OCI-LY1 (cell line): ENCODE measurements at regions not wholly inside any gene's neighbourhood (a gene's known extent, or its start where the extent isn't known, plus 50 kb on each side); places are given as distances from the start of the nearest gene placed in this dataset.

Source experiments
- EZH2 ChIP-seq: fragments of 200-600 bp; sonication (generic), shearing (Covaris generic); IDR thresholded peaks from 2 replicates; pipeline ENCODE4 v1.8.0; 2017; ENCODE audit warnings: borderline replicate concordance, mixed run types, mild to moderate bottlenecking, antibody characterized with exemption, low read length, moderate library complexity, mixed read lengths
- TF ChIP-seq, protein P1 (sequence below): fragments of 200-600 bp; sonication (generic), shearing (Covaris generic); IDR thresholded peaks from 2 replicates; pipeline ENCODE4 v1.5.1; 2017; ENCODE audit warnings: mild to moderate bottlenecking, antibody characterized with exemption, low read length, moderate library complexity, mixed read lengths

DNA sequence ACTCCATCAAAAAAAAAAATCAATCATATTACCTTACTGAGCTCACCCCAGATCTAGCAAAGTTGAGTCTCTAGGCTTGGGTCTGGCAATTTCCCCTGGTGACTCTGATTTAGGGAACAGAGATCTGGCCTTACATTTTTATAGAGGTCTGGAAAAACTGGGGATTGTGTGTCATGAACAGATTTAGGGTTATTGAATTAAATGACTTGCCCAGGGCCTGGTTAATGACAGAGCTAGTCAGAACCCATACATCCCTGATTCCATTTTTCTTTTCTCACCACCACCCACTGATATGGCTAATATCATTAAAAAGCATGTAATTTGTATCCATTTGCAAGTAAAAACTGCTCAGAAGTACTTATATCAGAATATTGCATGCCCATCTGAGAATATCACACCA lies 163.4 kb upstream of the OGFRL1 start:
- TF ChIP-seq, protein P1, sequence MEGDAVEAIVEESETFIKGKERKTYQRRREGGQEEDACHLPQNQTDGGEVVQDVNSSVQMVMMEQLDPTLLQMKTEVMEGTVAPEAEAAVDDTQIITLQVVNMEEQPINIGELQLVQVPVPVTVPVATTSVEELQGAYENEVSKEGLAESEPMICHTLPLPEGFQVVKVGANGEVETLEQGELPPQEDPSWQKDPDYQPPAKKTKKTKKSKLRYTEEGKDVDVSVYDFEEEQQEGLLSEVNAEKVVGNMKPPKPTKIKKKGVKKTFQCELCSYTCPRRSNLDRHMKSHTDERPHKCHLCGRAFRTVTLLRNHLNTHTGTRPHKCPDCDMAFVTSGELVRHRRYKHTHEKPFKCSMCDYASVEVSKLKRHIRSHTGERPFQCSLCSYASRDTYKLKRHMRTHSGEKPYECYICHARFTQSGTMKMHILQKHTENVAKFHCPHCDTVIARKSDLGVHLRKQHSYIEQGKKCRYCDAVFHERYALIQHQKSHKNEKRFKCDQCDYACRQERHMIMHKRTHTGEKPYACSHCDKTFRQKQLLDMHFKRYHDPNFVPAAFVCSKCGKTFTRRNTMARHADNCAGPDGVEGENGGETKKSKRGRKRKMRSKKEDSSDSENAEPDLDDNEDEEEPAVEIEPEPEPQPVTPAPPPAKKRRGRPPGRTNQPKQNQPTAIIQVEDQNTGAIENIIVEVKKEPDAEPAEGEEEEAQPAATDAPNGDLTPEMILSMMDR: no peak
- no peak for TF ChIP-seq EZH2
